ENCODE measurements at regions not wholly inside any gene's neighbourhood (a gene's known extent, or its start where the extent isn't known, plus 50 kb on each side); places are given as distances from the start of the nearest gene placed in this dataset.
"Not testable (repeated sequence)": the region's sequence is repeated elsewhere in the genome, so short reads cannot be mapped to it uniquely, and the experiment has no call there.

- peak; percentile 43 for DNase-seq
Observed at GRCh38 chr15:31488437-31489204, 162.0 kb downstream of the KLF13 start.

DNA sequence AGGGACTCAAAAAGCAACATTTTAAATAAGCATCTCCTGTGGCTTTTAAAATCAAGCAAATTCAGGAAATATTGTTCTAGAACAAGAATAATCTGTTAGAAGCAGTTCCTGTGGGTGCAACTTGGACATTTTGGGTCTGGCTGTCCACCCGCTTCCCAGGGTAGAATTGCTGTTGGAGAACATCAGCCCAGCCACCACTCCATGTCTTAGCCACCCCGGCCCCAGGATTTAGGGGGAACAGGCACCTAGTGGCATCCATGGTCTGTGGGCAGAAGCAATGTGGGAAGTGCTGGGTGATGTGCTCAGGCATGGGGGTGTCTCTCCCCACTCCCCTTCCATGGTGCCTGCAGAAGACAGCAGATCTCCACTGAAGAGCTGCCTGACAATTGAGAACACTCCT is 162.6 kb downstream of the KLF13 start:
- DNase-seq = no peak

GRCh38 chr15:31489801-31490646 is 163.4 kb downstream of the KLF13 start:
- peak; percentile 25 for DNase-seq

DNA sequence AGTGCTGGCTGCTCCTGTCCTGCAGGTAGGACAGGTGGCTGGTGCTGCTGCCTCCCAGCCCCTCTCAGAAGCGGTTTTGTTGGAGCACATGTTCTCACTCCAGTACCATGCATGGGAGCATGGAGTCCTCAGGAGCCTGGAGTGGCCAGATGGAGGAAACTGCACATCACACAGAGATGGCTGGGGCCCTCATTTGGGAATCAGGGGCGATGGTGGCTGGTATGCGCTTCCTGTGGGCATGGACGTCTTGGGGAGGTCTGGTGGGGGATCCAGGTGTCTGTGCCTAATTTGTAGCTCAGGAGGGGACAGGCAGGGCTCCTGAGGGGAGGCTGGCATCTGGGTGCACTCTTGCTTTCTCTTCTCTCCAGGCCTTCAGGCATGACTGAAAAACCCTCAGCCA is 168.2 kb downstream of the KLF13 start:
- DNase-seq = no peak

DNA sequence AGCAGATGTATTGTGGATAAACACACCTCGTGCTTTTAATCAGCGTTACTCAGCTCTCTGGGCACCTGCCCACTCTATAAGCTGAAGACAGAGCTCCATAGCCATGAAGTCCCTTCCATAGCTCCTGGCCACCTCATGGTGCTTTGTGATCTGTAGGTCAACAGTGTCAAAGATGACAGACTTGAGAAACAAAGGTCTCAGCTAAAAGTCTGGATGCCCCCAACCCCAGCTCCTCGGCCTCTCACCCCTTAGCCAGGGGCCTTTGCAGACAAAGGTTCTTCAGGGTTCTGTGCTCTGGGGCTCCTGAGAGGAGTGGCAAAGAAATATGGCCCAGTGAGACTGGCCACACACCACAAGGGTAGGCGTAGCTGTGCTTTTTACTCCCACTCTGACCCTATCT is 168.6 kb downstream of the KLF13 start:
- DNase-seq = no peak

DNA sequence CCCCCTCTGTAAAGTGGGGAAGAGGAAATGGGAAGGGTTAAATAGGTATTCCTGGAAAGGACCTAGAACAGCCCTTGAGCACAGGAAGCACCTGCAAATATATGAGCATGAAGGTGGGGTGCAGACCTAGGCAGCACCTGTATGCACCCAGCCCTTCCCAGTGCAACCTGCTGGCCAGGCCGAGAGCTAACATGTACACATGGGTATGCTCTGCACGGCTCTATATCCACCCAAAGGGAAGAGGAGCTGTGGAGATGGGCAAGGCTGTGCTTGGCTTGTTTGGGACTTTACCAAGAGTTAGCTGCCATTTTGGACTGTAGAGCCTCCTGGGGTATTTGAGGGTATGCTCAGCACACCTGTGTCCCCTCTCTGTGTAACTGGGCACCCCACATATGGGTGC is 171.2 kb downstream of the KLF13 start:
- no peak for DNase-seq

GRCh38 chr15:31498329-31498728 is 171.7 kb downstream of the KLF13 start:
- DNase-seq = no peak

DNA sequence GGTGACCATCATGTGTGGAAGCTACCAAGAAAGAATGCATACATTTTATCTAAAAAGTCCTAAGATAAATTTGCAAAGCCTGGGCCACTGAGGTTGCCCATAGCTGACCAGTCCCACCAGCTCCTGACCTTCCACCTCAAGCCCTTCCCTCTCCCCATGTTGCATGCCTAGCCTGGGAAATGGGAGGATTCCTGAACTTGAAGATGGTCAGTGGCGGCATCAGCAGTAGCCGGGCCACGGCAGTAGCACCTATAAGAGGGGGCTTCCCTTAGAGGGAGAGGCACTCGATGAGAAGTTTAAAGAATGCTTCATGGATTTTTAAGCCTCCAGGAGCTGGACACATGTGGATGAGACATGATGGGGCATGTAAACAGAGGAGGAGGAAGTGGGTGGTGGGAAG is 172.1 kb downstream of the KLF13 start:
- no peak for DNase-seq

DNA sequence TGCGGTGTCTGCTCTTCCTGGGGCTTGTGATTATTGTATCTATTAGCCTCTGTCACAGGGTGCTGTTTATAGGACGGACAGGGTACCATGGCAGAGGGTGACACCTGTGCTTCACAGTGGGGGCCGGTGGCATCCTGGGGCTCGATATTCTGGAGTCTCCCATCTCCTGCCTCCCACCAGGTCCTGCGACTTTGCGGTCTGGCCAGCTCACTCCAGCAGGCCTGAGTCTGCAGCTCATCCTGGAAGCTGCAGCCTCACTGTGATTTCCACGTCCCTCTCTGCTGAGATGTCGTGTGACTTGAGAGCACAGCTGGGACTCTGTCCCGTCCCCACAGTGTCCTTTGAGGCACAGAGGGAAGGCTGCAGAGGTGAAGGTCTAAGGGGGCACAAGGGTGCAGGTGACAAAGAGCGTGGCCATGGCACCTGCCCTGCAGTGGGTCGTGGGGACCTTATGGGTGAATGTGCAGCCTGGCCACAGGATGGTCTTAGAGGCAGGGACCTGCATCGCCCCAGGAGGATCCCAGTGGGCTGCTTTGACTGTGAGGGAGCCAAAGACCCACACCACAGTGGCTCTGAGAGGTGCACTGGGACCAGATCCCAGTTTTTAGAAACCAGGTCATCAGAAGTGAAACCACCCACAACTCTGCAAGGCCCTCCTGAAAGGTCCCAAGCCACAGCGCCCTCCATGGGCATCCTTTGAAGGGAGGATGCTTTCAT is 172.8 kb downstream of the KLF13 start:
- DNase-seq = no peak

- no peak for DNase-seq
Observed at GRCh38 chr15:31499953-31500765, 173.5 kb downstream of the KLF13 start.

DNA sequence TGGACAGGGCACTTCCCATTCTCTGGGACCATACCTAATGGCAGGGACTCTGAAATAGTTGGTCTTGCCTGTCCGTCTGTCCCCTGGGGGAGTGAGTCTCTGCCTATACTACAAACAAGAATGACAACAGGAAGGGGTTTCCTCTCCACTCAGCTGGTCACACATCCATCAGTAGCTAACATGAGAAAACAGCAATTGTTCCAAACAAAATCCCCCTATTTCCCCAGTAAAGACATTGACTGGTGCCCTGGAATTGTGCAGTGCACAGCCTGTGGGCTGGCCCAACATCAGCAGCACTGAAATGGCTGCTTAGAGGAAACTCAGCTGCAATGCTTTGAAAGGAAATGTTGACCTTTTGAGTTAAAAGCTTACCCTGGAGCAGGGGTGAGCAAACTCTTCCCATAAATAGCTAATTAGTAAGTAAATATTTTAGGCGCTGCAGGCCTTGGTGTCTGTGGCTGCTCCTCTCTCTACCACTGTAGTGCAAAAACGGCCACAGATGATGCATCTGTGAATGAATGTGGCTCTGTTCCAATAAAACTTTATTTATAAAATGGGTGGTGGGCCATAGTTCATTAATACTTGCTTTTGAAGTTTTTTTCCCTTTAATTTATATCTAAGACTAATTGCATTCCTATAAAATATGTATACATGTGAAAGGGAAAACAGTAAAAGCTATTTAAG is 174.3 kb downstream of the KLF13 start:
- DNase-seq = no peak

DNA sequence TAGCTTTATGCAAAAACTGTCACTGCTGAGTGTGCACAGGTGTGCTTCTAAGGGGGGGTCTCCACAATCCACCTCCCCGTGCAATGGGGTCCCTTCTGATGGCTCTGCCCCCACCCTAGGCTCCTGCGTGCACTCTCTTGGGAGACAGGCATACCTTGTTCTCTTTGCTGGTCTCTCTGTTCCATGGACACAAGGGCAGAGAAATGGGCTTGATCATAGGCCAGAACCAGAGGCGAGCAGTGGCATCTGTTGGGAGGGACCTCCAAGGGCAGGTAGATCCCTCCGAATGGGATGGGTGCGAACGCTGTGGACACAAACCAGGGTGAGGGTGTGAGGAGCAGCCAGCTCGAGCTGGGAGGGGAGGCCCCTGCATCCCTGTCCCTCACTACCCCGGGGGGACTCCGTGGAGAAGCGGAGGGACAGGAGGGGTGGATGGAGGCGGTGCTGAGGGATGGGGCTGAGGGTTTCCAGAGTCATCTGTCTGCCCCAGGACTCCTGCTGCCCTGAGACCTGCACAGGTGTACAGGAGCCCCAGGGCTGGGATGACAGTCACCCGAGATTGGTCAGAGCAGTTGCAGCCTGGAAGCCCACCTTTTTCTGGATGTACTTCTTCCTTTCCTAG is 175.0 kb downstream of the KLF13 start:
- DNase-seq = no peak

- DNase-seq = no peak
Observed at GRCh38 chr15:31502541-31503229, 176.1 kb downstream of the KLF13 start.

- no peak for DNase-seq
Observed at GRCh38 chr15:31503256-31503655, 176.6 kb downstream of the KLF13 start.

DNA sequence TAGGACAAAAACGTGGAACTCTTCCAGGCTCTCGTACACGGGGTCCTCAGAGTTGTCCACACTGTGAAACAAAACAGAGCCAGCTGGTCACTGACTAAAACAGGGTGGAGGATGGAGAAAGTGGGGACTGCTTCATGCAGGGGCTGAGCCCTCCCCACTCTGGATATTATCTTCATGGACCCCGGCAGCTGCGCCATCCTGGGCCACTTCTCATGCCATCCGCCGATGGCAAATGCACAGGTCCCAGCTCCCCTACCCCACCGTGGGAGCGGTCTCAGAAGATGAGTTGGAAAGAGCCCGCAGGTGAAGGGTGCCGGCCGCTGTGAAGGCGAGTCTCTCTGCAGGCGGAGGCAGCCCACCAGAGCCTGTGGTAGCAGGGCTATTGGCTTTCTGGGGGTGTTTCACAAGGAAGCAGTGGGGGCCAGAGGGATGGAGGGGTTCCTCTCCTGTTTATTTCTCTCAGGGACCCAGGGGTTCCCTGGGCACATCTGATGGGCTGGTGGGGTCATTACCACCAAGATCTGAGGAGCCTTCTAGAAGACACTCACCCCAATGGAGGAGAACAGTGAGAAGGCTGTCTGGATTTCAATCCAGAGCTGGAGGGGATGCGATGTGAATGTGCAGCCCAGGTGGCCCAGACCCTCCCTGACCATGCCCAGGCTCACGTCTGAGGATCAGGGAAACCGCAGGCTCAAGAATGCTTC is 177.3 kb downstream of the KLF13 start:
- no peak for DNase-seq

DNA sequence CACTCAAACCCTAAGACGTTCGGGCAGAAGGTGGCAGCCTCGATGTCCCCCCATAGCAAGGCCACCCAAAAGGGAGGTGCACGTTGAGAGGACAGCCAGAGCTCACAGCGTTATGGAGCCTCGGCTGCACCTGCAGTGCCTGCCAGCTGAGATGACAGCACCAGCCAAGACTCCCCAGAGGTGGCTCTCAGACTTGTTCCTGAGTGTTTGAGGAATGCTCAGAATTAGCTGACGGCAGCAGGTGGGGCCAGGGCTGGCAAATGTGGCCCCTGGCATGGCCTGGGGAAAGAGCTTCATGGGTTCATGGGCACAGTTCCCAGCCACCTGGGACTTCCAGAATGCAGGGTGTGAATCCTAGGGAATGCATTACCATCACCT is 177.8 kb downstream of the KLF13 start:
- no peak for DNase-seq

- DNase-seq = not testable (repeated sequence)
Observed at GRCh38 chr15:31507573-31507972, 180.9 kb downstream of the KLF13 start.

GRCh38 chr15:31508656-31509055 is 182.0 kb downstream of the KLF13 start:
- no peak for DNase-seq

DNA sequence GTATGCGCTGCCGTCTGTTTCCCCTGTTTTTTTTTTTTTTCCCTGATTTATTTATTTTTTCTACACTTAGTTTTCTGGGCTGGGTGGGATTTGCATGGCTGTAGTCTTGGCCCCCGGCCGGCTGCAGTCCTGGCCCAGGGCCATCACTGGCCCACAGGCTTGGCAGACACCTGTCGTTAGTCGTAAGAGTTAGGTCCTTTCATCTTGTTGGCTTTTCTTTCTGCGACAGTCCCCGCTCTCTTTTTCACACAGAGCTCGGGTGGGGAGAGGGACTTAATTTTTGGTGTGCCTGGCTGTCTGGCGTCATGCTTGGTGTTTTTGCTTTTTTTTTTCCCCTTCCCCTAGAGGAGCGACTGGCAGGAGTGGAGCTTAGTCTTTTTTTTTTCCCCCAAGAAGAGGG is 183.4 kb downstream of the KLF13 start:
- DNase-seq = no peak

DNA sequence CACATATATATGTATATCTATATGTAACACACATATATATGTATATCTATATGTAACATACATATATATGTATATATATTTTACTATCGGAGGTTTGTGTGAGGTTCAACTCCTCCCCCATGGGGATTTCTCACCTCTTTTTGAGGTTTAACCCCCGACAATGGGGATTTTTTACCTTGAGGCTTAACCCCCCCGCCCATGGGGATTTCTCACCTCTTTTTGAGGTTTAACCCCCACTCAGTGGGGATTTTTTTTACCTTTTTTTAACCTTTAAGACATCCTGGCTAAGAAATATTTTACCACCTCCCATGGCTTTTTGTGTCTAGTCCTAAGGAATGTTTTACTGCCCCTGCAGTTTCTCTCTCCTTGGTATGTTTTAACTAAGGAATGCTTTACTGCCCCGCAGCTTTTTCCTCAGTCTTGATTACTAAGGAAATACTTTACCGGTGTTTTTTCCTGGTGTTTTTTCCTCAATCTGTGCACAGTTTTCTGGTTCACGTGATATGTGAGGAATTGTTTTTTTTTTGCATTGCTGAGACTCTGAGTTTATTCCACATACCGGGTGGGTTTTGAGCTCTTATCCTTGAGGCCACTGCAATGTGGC is 185.2 kb downstream of the KLF13 start:
- no peak for DNase-seq

All from KG1 (cell line).